Esophagus squamous epithelium (tissue), 5 donors: ENCODE measurements at regions not wholly inside any gene's neighbourhood (a gene's known extent, or its start where the extent isn't known, plus 50 kb on each side); places are given as distances from the start of the nearest gene placed in this dataset.

Experiments
- DNase-seq: peaks from one replicate; lab custom pipeline; 2025; lab: John Stamatoyannopoulos, UW
- H3K27ac ChIP-seq, 4 donors: fragments of 200-600 bp; sonication (generic); one replicate each; pipeline ENCODE4 v1.5.1; 2016 to 2019; ENCODE audit warnings: mild to moderate bottlenecking in 1 of 4
- H3K27me3 ChIP-seq, 4 donors: fragments of 200-600 bp; sonication (generic); 1 replicate in 3 of 4; 2 replicates in 1 of 4; pipeline versions ENCODE4 v1.5.1 to v1.6.0; 2017 to 2021; ENCODE audit warnings: antibody characterized with exemption in 1 of 4
- H3K36me3 ChIP-seq, 3 donors: fragments of 200-600 bp; sonication (generic); one replicate each; pipeline ENCODE4 v1.5.1; 2016 to 2019
- H3K4me1 ChIP-seq, 3 donors: fragments of 200-600 bp; sonication (generic); one replicate each; pipeline ENCODE4 v1.5.1; 2017 to 2019
- H3K4me3 ChIP-seq, 4 donors: fragments of 200-600 bp; sonication (generic); 1 replicate in 3 of 4; 2 replicates in 1 of 4; pipeline ENCODE4 v1.5.1; 2016 to 2019; ENCODE audit warnings: mild to moderate bottlenecking in 2 of 4, moderate library complexity in 1 of 4
- H3K9me3 ChIP-seq, 3 donors: fragments of 200-600 bp; sonication (generic); one replicate each; pipeline ENCODE4 v1.5.1; 2016 to 2019
- CTCF ChIP-seq, 6 experiments: fragments of 450-650 bp in 4 of 6; fragments of 200-600 bp in 2 of 6; sonication (generic) in 2 of 6; IDR thresholded peaks; one replicate each; pipeline ENCODE4 v1.5.1; 2016 to 2019; ENCODE audit warnings: antibody characterized with exemption in 6 of 6, mild to moderate bottlenecking in 4 of 6, moderate library complexity in 4 of 6
- POLR2A ChIP-seq, 4 donors: fragments of 450-650 bp; IDR thresholded peaks; one replicate each; pipeline ENCODE4 v1.6.1; 2017; ENCODE audit warnings: antibody characterized with exemption in 4 of 4, mild to moderate bottlenecking in 4 of 4, moderate library complexity in 3 of 4
- WGBS, 2 donors: methylation state at CpG; one replicate each; pipeline ENCODE4 v1.1.5; 2018; 5-methylcytosine and 5-hydroxymethylcytosine counted together
- intact Hi-C: fragments of 100-400 bp; cut with DNase I; formaldehyde crosslinking; loops from one replicate; pipeline ENCODE4 v1.15.0; 2022
- donor health status: DM: yes; HTN: yes; CAD: no.

- Histone ChIP-seq H3K36me3 (no peaks in the 10 kb centered on the region), H3K4me3 (no peak overlapping the region), H3K9me3 (no peaks in the 10 kb centered on the region), H3K4me1 (peaks cover 0 to 11% (median 0%) of the 10 kb centered on the region in 3 donors), H3K27ac (no peak overlapping the region), H3K27me3 (peaks cover 0 to 3% (median 0%) of the 10 kb centered on the region in 4 donors)
- intact Hi-C loops, result no loop called here
- 48 to 73% methylated on average over 2 to 3 of the region's 4 CpGs for WGBS, 2 donors
- TF ChIP-seq CTCF (IDR thresholded peaks at IDR 0.05) (no peak), POLR2A (IDR thresholded peaks at IDR 0.05) (no peak)
- no peak for DNase-seq
These were observed 116.3 kb upstream of the SLC25A48 start for GRCh38 chr5:135718151-135718550.

- intact Hi-C loops, result no loop called here
- no peak for DNase-seq
- Histone ChIP-seq H3K36me3 (no peaks in the 10 kb centered on the region), H3K4me3 (no peak overlapping the region), H3K27ac (no peak overlapping the region), H3K9me3 (no peaks in the 10 kb centered on the region), H3K27me3 (peaks cover 0 to 3% (median 0%) of the 10 kb centered on the region in 4 donors), H3K4me1 (peaks cover 0 to 13% (median 0%) of the 10 kb centered on the region in 3 donors)
- no peak for TF ChIP-seq CTCF (IDR thresholded peaks at IDR 0.05)
- no peak for TF ChIP-seq POLR2A (IDR thresholded peaks at IDR 0.05)
- WGBS, 2 donors, result 76 to 78% methylated on average over 2 to 4 of the region's 4 CpGs
These were observed 119.0 kb upstream of the SLC25A48 start for GRCh38 chr5:135715267-135716055.

- 70 to 78% methylated on average over 2 to 7 of the region's 10 CpGs for WGBS, 2 donors
- Histone ChIP-seq H3K27ac (no peak overlapping the region), H3K36me3 (no peaks in the 10 kb centered on the region), H3K27me3 (peaks cover 0 to 3% (median 0%) of the 10 kb centered on the region in 4 donors), H3K9me3 (no peaks in the 10 kb centered on the region), H3K4me3 (no peak overlapping the region), H3K4me1 (peaks cover 0 to 22% (median 3%) of the 10 kb centered on the region in 3 donors)
- intact Hi-C loops, result no loop called here
- TF ChIP-seq CTCF (IDR thresholded peaks at IDR 0.05), result no peak
- TF ChIP-seq POLR2A (IDR thresholded peaks at IDR 0.05), result no peak
- no peak for DNase-seq
These were observed 120.2 kb upstream of the SLC25A48 start for GRCh38 chr5:135714126-135714894.

GRCh38 chr5:135713161-135713915 is 121.1 kb upstream of the SLC25A48 start:
- no peak overlapping the region for H3K27ac ChIP-seq
- peaks cover 0 to 27% (median 3%) of the 10 kb centered on the region in 3 donors for H3K4me1 ChIP-seq
- intact Hi-C loops, result no loop called here
- no peaks in the 10 kb centered on the region for H3K9me3 ChIP-seq
- WGBS, 2 donors, result 84 to 90% methylated on average over 8 to 11 of the region's 11 CpGs
- no peak for DNase-seq
- H3K4me3 ChIP-seq, result no peak overlapping the region
- H3K36me3 ChIP-seq, result no peaks in the 10 kb centered on the region
- H3K27me3 ChIP-seq, result peaks cover 0 to 3% (median 0%) of the 10 kb centered on the region in 4 donors
- TF ChIP-seq POLR2A (IDR thresholded peaks at IDR 0.05) (no peak), CTCF (IDR thresholded peaks at IDR 0.05) (no peak)
